SK-N-SH (cell line): ENCODE measurements at regions not wholly inside any gene's neighbourhood (a gene's known extent, or its start where the extent isn't known, plus 50 kb on each side); places are given as distances from the start of the nearest gene placed in this dataset.

Source experiments
- CHD2 ChIP-seq: fragments of 150-350 bp; IDR thresholded peaks from 2 replicates; pipeline ENCODE4 v1.6.1; 2018; ENCODE audit warnings: low read length; ENCODE audit not compliant: partially characterized antibody
- CTCF ChIP-seq: fragments of 200-600 bp; sonication (generic); IDR thresholded peaks from 2 replicates; pipeline ENCODE4 v1.6.1; 2017; ENCODE audit warnings: antibody characterized with exemption, mild to moderate bottlenecking, moderate library complexity
- EZH2phosphoT487 ChIP-seq: fragments of 200-600 bp; sonication (generic); IDR thresholded peaks from 2 replicates; pipeline ENCODE4 v1.6.1; 2017; ENCODE audit warnings: low read depth, mixed run types, mild to moderate bottlenecking, antibody characterized with exemption, moderate library complexity, borderline replicate concordance
- FOXJ3 ChIP-seq: sonication (generic); formaldehyde crosslinking; IDR thresholded peaks from 2 replicates; pipeline ENCODE4 v1.5.1; 2020; ENCODE audit warnings: mild to moderate bottlenecking, missing genetic modification reagents
- FOXM1 ChIP-seq: IDR thresholded peaks from 2 replicates; pipeline ENCODE4 v1.4.0; 2012; ENCODE audit warnings: low read depth, mild to moderate bottlenecking
- GABPA ChIP-seq: IDR thresholded peaks from 2 replicates; pipeline ENCODE4 v1.4.0; 2012; ENCODE audit warnings: low read depth, mild to moderate bottlenecking
- MEF2A ChIP-seq: IDR thresholded peaks from 2 replicates; pipeline ENCODE4 v1.4.0; 2012; ENCODE audit warnings: low read depth, borderline replicate concordance
- MXI1 ChIP-seq: IDR thresholded peaks from 2 replicates; pipeline ENCODE4 v1.6.1; 2012; ENCODE audit warnings: mild to moderate bottlenecking, low read depth, low read length, improper control_type of control experiment
- NFIC ChIP-seq: IDR thresholded peaks from 2 replicates; pipeline ENCODE4 v1.4.0; 2012; ENCODE audit warnings: borderline replicate concordance
- POLR2AphosphoS5 ChIP-seq: IDR thresholded peaks from 2 replicates; pipeline ENCODE4 v1.6.1; 2012; ENCODE audit warnings: low read depth, low read length
- RAD21 ChIP-seq: IDR thresholded peaks from 2 replicates; pipeline ENCODE4 v1.6.1; 2012; ENCODE audit warnings: mild to moderate bottlenecking, low read length
- TAF1 ChIP-seq: IDR thresholded peaks from 2 replicates; pipeline ENCODE4 v1.6.1; 2012; ENCODE audit warnings: low read depth, mild to moderate bottlenecking, low read length, moderate library complexity, borderline replicate concordance
- TF ChIP-seq, protein P1 (sequence below): fragments of 150-350 bp; IDR thresholded peaks from 2 replicates; pipeline ENCODE4 v1.6.1; 2017; ENCODE audit warnings: antibody characterized with exemption, low read length, low read depth, borderline replicate concordance
- TF ChIP-seq, protein P2 (sequence below): IDR thresholded peaks from 2 replicates; pipeline ENCODE4 v1.4.0; 2012; ENCODE audit warnings: low read depth

- TF ChIP-seq FOXJ3 (CRISPR knock-in tag) (no peak), MEF2A (no peak), MXI1 (no peak), EZH2phosphoT487 (no peak), CTCF (no peak), NFIC (no peak), RAD21 (no peak), TAF1 (no peak), CHD2 (no peak), POLR2AphosphoS5 (no peak), FOXM1 (no peak), GABPA (no peak)
- TF ChIP-seq, protein P1, sequence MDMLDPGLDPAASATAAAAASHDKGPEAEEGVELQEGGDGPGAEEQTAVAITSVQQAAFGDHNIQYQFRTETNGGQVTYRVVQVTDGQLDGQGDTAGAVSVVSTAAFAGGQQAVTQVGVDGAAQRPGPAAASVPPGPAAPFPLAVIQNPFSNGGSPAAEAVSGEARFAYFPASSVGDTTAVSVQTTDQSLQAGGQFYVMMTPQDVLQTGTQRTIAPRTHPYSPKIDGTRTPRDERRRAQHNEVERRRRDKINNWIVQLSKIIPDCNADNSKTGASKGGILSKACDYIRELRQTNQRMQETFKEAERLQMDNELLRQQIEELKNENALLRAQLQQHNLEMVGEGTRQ, result no peak
- TF ChIP-seq, protein P2, sequence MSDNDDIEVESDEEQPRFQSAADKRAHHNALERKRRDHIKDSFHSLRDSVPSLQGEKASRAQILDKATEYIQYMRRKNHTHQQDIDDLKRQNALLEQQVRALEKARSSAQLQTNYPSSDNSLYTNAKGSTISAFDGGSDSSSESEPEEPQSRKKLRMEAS, result no peak
Observed at GRCh38 chr15:96393209-96393513, 62.7 kb downstream of the NR2F2 start.
